HCT116 (cell line): ENCODE measurements at regions not wholly inside any gene's neighbourhood (a gene's known extent, or its start where the extent isn't known, plus 50 kb on each side); places are given as distances from the start of the nearest gene placed in this dataset.

Experiments used
- EZH2 ChIP-seq: fragments of 200-600 bp; sonication (generic); IDR thresholded peaks from 2 replicates; pipeline ENCODE4 v1.6.1; 2017; ENCODE audit warnings: antibody characterized with exemption, mixed run types
- FOSL1 ChIP-seq: IDR thresholded peaks from 2 replicates; pipeline ENCODE4 v1.6.1; 2012; ENCODE audit warnings: low read depth
- POLR2A ChIP-seq: IDR thresholded peaks from 2 replicates; pipeline ENCODE4 v1.7.0; 2011; ENCODE audit warnings: borderline replicate concordance; ENCODE audit not compliant: insufficient read depth, insufficient read length; ENCODE audit errors: extremely low read depth
- POLR2AphosphoS5 ChIP-seq: IDR thresholded peaks from 2 replicates; pipeline ENCODE4 v1.6.1; 2011; ENCODE audit warnings: mild to moderate bottlenecking, low read depth, low read length, moderate library complexity
- SIN3A ChIP-seq: IDR thresholded peaks from 2 replicates; pipeline ENCODE4 v1.6.1; 2012; ENCODE audit warnings: low read depth
- SRF ChIP-seq: IDR thresholded peaks from 2 replicates; pipeline ENCODE4 v1.6.1; 2012; ENCODE audit warnings: low read depth
- ZNF274 ChIP-seq: fragments of 200-500 bp; sonication (Bioruptor generic); IDR thresholded peaks from 2 replicates; pipeline ENCODE4 v1.6.1; 2014; ENCODE audit warnings: mild to moderate bottlenecking, low read depth, low read length, inconsistent platforms
- TF ChIP-seq, protein P1 (sequence below): IDR thresholded peaks from 2 replicates; pipeline ENCODE4 v1.6.1; 2012
- TF ChIP-seq, protein P2 (sequence below), 3 experiments: fragments of 200-600 bp in 1 of 3; sonication (generic) in 1 of 3; IDR thresholded peaks in 2 of 3; conservative IDR thresholded peaks in 1 of 3; 2 replicates each; pipeline ENCODE4 v1.5.1; 2012 to 2017; ENCODE audit warnings: low read depth in 2 of 3, low read length in 2 of 3, antibody characterized with exemption in 1 of 3, borderline replicate concordance in 1 of 3, control low read depth in 1 of 3, mild to moderate bottlenecking in 1 of 3, mixed read lengths in 1 of 3, mixed run types in 1 of 3, moderate library complexity in 1 of 3; ENCODE audit not compliant: insufficient read depth in 1 of 3
- TF ChIP-seq, protein P3 (sequence below): IDR thresholded peaks from 2 replicates; pipeline ENCODE4 v1.6.1; 2012; ENCODE audit warnings: low read depth

DNA sequence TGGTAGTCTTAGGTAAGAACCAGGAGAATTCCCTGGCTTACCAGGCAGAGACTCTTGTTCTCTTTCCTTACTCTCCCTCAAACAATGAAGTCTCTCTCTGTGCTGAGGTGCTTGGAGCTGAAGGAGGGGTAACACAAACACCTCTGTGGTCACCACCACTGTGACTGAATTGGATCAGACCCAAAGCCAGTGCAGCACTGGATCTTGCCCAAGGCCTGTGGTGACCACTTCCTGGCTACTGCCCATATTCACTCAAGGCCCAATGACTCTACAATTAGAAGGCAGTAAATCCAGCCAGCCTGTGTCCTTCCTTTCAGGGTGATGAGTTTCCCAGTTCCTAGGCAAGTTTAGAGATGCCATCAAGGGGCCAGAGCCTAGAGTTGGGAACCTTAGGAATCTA, 706.8 kb downstream of the SLC4A3 start:
- TF ChIP-seq, protein P1, sequence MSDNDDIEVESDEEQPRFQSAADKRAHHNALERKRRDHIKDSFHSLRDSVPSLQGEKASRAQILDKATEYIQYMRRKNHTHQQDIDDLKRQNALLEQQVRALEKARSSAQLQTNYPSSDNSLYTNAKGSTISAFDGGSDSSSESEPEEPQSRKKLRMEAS = no peak
- no peak for TF ChIP-seq POLR2A
- TF ChIP-seq EZH2 = no peak
- TF ChIP-seq POLR2AphosphoS5 = no peak
- TF ChIP-seq, protein P2, sequence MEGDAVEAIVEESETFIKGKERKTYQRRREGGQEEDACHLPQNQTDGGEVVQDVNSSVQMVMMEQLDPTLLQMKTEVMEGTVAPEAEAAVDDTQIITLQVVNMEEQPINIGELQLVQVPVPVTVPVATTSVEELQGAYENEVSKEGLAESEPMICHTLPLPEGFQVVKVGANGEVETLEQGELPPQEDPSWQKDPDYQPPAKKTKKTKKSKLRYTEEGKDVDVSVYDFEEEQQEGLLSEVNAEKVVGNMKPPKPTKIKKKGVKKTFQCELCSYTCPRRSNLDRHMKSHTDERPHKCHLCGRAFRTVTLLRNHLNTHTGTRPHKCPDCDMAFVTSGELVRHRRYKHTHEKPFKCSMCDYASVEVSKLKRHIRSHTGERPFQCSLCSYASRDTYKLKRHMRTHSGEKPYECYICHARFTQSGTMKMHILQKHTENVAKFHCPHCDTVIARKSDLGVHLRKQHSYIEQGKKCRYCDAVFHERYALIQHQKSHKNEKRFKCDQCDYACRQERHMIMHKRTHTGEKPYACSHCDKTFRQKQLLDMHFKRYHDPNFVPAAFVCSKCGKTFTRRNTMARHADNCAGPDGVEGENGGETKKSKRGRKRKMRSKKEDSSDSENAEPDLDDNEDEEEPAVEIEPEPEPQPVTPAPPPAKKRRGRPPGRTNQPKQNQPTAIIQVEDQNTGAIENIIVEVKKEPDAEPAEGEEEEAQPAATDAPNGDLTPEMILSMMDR (IDR thresholded peaks at IDR 0.05 in 2 of 3, conservative IDR thresholded peaks at IDR 0.05 in 1 of 3; ENCODE audit: borderline replicate concordance in 1 of 3, insufficient read depth in 1 of 3, low read depth in 2 of 3, low read length in 2 of 3) = no peak
- TF ChIP-seq FOSL1 = no peak
- no peak for TF ChIP-seq SIN3A
- no peak for TF ChIP-seq ZNF274
- no peak for TF ChIP-seq SRF
- TF ChIP-seq, protein P3, sequence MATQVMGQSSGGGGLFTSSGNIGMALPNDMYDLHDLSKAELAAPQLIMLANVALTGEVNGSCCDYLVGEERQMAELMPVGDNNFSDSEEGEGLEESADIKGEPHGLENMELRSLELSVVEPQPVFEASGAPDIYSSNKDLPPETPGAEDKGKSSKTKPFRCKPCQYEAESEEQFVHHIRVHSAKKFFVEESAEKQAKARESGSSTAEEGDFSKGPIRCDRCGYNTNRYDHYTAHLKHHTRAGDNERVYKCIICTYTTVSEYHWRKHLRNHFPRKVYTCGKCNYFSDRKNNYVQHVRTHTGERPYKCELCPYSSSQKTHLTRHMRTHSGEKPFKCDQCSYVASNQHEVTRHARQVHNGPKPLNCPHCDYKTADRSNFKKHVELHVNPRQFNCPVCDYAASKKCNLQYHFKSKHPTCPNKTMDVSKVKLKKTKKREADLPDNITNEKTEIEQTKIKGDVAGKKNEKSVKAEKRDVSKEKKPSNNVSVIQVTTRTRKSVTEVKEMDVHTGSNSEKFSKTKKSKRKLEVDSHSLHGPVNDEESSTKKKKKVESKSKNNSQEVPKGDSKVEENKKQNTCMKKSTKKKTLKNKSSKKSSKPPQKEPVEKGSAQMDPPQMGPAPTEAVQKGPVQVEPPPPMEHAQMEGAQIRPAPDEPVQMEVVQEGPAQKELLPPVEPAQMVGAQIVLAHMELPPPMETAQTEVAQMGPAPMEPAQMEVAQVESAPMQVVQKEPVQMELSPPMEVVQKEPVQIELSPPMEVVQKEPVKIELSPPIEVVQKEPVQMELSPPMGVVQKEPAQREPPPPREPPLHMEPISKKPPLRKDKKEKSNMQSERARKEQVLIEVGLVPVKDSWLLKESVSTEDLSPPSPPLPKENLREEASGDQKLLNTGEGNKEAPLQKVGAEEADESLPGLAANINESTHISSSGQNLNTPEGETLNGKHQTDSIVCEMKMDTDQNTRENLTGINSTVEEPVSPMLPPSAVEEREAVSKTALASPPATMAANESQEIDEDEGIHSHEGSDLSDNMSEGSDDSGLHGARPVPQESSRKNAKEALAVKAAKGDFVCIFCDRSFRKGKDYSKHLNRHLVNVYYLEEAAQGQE = no peak
